ENCODE measurements at regions not wholly inside any gene's neighbourhood (a gene's known extent, or its start where the extent isn't known, plus 50 kb on each side); places are given as distances from the start of the nearest gene placed in this dataset.

DNA sequence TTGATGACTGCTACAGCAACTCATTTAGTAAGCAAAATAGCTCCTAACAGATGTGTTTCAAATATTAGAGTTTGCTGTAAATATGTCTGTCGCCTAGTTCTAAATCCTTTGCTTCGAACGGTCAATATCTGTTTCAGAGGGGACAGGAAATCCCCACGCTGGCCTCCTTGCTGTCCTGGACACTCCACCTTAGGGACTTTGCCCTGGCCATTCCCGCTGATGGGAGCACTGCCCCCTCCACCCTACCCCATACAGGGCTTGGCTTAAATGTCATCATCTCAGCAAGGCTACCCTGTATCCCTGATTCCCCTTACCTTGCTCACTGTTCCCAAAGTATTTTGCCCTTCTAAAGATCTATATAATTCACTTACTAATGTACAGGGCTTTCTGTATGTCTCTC is 86.1 kb upstream of the HIVEP3 start:
- no peaks in the 10 kb centered on the region for H3K36me3 ChIP-seq
- TF ChIP-seq, protein P1, sequence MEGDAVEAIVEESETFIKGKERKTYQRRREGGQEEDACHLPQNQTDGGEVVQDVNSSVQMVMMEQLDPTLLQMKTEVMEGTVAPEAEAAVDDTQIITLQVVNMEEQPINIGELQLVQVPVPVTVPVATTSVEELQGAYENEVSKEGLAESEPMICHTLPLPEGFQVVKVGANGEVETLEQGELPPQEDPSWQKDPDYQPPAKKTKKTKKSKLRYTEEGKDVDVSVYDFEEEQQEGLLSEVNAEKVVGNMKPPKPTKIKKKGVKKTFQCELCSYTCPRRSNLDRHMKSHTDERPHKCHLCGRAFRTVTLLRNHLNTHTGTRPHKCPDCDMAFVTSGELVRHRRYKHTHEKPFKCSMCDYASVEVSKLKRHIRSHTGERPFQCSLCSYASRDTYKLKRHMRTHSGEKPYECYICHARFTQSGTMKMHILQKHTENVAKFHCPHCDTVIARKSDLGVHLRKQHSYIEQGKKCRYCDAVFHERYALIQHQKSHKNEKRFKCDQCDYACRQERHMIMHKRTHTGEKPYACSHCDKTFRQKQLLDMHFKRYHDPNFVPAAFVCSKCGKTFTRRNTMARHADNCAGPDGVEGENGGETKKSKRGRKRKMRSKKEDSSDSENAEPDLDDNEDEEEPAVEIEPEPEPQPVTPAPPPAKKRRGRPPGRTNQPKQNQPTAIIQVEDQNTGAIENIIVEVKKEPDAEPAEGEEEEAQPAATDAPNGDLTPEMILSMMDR (IDR thresholded peaks at IDR 0.05): no peak
- no peak for TF ChIP-seq POLR2AphosphoS5 (IDR thresholded peaks at IDR 0.05)
- TF ChIP-seq POLR2A (IDR thresholded peaks at IDR 0.05): no peak

DNA sequence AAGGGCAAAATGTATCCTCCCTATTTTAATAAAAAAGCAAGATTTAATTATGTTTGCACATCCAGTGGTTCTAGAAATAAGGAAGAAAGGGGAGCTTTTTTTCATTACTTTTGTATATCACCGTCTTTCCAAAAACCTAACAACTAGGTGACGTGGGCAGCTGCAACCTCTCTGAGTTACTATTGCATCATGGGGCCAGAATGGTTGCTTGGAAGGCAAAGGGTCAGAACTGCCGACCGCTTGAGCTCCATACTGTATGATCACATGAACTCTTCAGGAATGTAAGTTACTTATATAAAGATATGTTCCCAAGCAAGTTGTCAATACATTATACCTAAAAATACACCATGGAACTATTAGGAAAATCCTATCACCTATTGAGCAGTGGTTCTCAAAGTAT is 85.6 kb upstream of the HIVEP3 start:
- Histone ChIP-seq H3K4me3 (no peak overlapping the region), H3K36me3 (no peaks in the 10 kb centered on the region), H3K27me3 (no peaks in the 10 kb centered on the region), H3K9me3 (no peaks in the 10 kb centered on the region), H3K4me1 (no peaks in the 10 kb centered on the region), H3K27ac (no peak overlapping the region)
- TF ChIP-seq, protein P1 (IDR thresholded peaks at IDR 0.05): no peak
- TF ChIP-seq POLR2A (IDR thresholded peaks at IDR 0.05) (no peak), POLR2AphosphoS5 (IDR thresholded peaks at IDR 0.05) (no peak)
- no peak for DNase-seq (ENCODE audit: low spot score in 2 of 2)
- intact Hi-C loops (cut with DNase I; ENCODE audit: low total_unique reads): loop anchor here (5.0 kb wide), 1 partner anchor 923 kb away; no protein-coding TSS in a partner anchor

More for the DNA sequence above, 86.1 kb upstream of the HIVEP3 start:
- no peak for DNase-seq (ENCODE audit: low spot score in 2 of 2)
- intact Hi-C loops (cut with DNase I; ENCODE audit: low total_unique reads): loop anchor here (5.0 kb wide), 1 partner anchor 922 kb away; no protein-coding TSS in a partner anchor
- H3K4me3 ChIP-seq: no peak overlapping the region
- no peaks in the 10 kb centered on the region for H3K27me3 ChIP-seq
- no peak overlapping the region for H3K27ac ChIP-seq
- H3K4me1 ChIP-seq: no peaks in the 10 kb centered on the region
- H3K9me3 ChIP-seq: no peaks in the 10 kb centered on the region

DNA sequence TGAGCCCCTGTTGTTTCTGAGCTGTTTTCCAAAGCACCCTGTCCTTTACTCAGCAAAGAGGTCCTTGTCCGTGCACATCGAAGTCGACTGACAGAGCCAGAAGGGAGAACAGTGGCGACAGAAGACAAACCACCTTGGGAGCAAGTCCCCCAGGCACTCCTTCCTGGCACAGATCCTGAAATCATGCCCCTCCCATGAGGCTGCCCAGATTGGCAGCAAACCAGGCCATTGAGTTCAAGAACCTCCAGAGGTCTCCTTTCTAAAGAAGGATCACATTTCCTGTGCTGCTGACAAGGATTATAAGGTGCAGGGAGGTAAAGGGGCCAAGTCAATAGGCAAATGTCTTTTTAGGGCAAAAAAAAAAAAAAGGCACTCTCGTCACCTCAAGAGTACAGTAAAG is 84.7 kb upstream of the HIVEP3 start:
- Histone ChIP-seq H3K4me1 (no peaks in the 10 kb centered on the region), H3K27me3 (no peaks in the 10 kb centered on the region), H3K4me3 (no peak overlapping the region), H3K9me3 (no peaks in the 10 kb centered on the region), H3K36me3 (no peaks in the 10 kb centered on the region), H3K27ac (no peak overlapping the region)
- DNase-seq (ENCODE audit: low spot score in 2 of 2): peak; percentile 26 to 58
- TF ChIP-seq POLR2AphosphoS5 (IDR thresholded peaks at IDR 0.05) (no peak), POLR2A (IDR thresholded peaks at IDR 0.05) (no peak)
- TF ChIP-seq, protein P1 (IDR thresholded peaks at IDR 0.05): no peak
- intact Hi-C loops (cut with DNase I; ENCODE audit: low total_unique reads): loop anchor here (5.0 kb wide), 1 partner anchor 924 kb away; no protein-coding TSS in a partner anchor

DNA sequence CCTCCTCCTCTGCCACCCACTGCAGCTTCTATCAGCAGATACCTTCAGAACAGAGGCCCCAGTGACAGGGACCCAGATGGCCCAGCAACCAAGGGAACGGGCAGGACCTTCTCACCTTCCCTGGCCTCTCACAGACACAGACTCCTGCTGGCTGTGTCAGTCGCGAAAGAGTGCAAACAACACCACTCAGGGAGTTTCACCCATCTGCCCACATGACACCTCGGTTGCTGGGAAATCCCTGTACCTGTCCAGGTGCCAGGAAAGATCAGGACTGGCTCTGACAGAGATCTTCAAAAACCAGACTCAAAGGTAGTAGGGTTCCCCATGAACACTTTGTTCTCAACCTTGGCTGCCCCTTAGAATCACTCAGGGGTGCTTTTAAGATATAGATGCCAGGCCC is 83.5 kb upstream of the HIVEP3 start:
- intact Hi-C loops (cut with DNase I; ENCODE audit: low total_unique reads): loop anchor here (5.0 kb wide), 1 partner anchor 925 kb away; no protein-coding TSS in a partner anchor
- no peak overlapping the region for H3K27ac ChIP-seq

DNA sequence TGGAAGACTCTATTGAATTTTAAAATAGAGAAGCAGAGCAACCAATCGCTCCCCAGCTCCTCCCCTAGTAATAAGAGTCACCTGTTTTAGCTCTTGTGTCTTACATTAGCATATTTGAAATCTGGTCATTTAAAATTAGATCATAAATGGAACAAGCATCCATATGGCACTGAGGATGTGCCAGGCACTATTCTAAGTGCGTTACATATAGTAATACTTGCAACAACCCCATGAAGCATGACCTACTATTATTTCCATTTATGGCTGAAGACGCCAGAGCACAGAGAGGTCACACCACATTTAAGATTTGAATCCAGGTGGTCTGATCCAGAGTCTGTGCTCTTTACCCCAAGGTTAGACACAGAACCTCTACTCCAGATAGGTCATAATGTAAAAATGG is 82.0 kb upstream of the HIVEP3 start:
- Histone ChIP-seq H3K27ac (no peak overlapping the region), H3K36me3 (no peaks in the 10 kb centered on the region), H3K9me3 (no peaks in the 10 kb centered on the region), H3K4me1 (no peaks in the 10 kb centered on the region), H3K27me3 (no peaks in the 10 kb centered on the region), H3K4me3 (no peak overlapping the region)
- intact Hi-C loops (cut with DNase I; ENCODE audit: low total_unique reads): loop anchor here (5.0 kb wide), 1 partner anchor 927 kb away; no protein-coding TSS in a partner anchor
- DNase-seq (ENCODE audit: low spot score in 2 of 2): no peak
- TF ChIP-seq POLR2A (IDR thresholded peaks at IDR 0.05) (no peak), POLR2AphosphoS5 (IDR thresholded peaks at IDR 0.05) (no peak)
- TF ChIP-seq, protein P1 (IDR thresholded peaks at IDR 0.05): no peak

More for the DNA sequence above, 83.5 kb upstream of the HIVEP3 start:
- no peaks in the 10 kb centered on the region for H3K36me3 ChIP-seq
- no peak for DNase-seq (ENCODE audit: low spot score in 2 of 2)
- TF ChIP-seq POLR2AphosphoS5 (IDR thresholded peaks at IDR 0.05): no peak
- TF ChIP-seq, protein P1 (IDR thresholded peaks at IDR 0.05): no peak
- no peak for TF ChIP-seq POLR2A (IDR thresholded peaks at IDR 0.05)
- H3K4me3 ChIP-seq: no peak overlapping the region
- no peaks in the 10 kb centered on the region for H3K27me3 ChIP-seq
- no peaks in the 10 kb centered on the region for H3K9me3 ChIP-seq
- H3K4me1 ChIP-seq: no peaks in the 10 kb centered on the region
